ENCODE measurements at regions not wholly inside any gene's neighbourhood (a gene's known extent, or its start where the extent isn't known, plus 50 kb on each side); places are given as distances from the start of the nearest gene placed in this dataset.
"Not testable (repeated sequence)": the region's sequence is repeated elsewhere in the genome, so short reads cannot be mapped to it uniquely, and the experiment has no call there.

- 92 to 97% methylated on average over 1 of the region's 1 CpG for WGBS, 2 donors
- H3K9me3 ChIP-seq: no peaks in the 10 kb centered on the region
- intact Hi-C loops (cut with DNase I): no loop called here
- no peak overlapping the region for H3K4me3 ChIP-seq
- H3K36me3 ChIP-seq: no peaks in the 10 kb centered on the region
- no peak for TF ChIP-seq CTCF (IDR thresholded peaks at IDR 0.05)
- H3K4me1 ChIP-seq: no peaks in the 10 kb centered on the region
- ATAC-seq: no peak
- H3K27me3 ChIP-seq: no peaks in the 10 kb centered on the region
- DNase-seq: no peak
- H3K27ac ChIP-seq: no peak overlapping the region
These were observed 406.9 kb upstream of the SLC10A2 start for GRCh38 chr13:103473081-103473480.

- no peaks in the 10 kb centered on the region for H3K27me3 ChIP-seq
- no peak for TF ChIP-seq CTCF (IDR thresholded peaks at IDR 0.05)
- DNase-seq (no peak), ATAC-seq (no peak)
- no peaks in the 10 kb centered on the region for H3K36me3 ChIP-seq
- no peaks in the 10 kb centered on the region for H3K4me1 ChIP-seq
- intact Hi-C loops (cut with DNase I): no loop called here
- no peak overlapping the region for H3K4me3 ChIP-seq
- H3K27ac ChIP-seq: no peak overlapping the region
- 74 to 77% methylated on average over 4 of the region's 4 CpGs for WGBS, 2 donors
- H3K9me3 ChIP-seq: no peaks in the 10 kb centered on the region
These were observed 405.7 kb upstream of the SLC10A2 start for GRCh38 chr13:103471896-103472295.

- intact Hi-C loops (cut with DNase I): no loop called here
- Histone ChIP-seq H3K4me3 (no peak overlapping the region), H3K4me1 (no peaks in the 10 kb centered on the region), H3K27me3 (no peaks in the 10 kb centered on the region), H3K36me3 (no peaks in the 10 kb centered on the region), H3K9me3 (no peaks in the 10 kb centered on the region), H3K27ac (no peak overlapping the region)
- no peak for ATAC-seq
- WGBS, 2 donors: 82 to 84% methylated on average over 1 of the region's 1 CpG
- no peak for DNase-seq
- TF ChIP-seq CTCF (IDR thresholded peaks at IDR 0.05): no peak
These were observed 403.6 kb upstream of the SLC10A2 start for GRCh38 chr13:103469771-103470170.

GRCh38 chr13:103466761-103467160 is 400.5 kb upstream of the SLC10A2 start:
- WGBS, 2 donors: 76 to 80% methylated on average over 5 of the region's 5 CpGs
- no peak for TF ChIP-seq CTCF (IDR thresholded peaks at IDR 0.05)
- no peak for ATAC-seq

GRCh38 chr13:103460246-103460645 is 394.0 kb upstream of the SLC10A2 start:
- H3K4me3 ChIP-seq; H3K27me3 ChIP-seq; H3K36me3 ChIP-seq; ATAC-seq; H3K4me1 ChIP-seq; intact Hi-C loops (cut with DNase I); H3K27ac ChIP-seq; DNase-seq: not testable (repeated sequence)
- peaks cover 0 to 10% (median 0%) of the 10 kb centered on the region in 11 donors for H3K9me3 ChIP-seq
- WGBS, 2 donors: 65 to 75% methylated on average over 2 to 3 of the region's 3 CpGs

More at GRCh38 chr13:103466761-103467160, 400.5 kb upstream of the SLC10A2 start:
- no peak for DNase-seq
- Histone ChIP-seq H3K36me3 (no peaks in the 10 kb centered on the region), H3K27ac (no peak overlapping the region), H3K4me3 (no peak overlapping the region), H3K4me1 (no peaks in the 10 kb centered on the region), H3K27me3 (no peaks in the 10 kb centered on the region), H3K9me3 (peaks cover 0 to 4% (median 0%) of the 10 kb centered on the region in 11 donors)
- intact Hi-C loops (cut with DNase I): no loop called here

- H3K27me3 ChIP-seq; intact Hi-C loops (cut with DNase I); H3K4me3 ChIP-seq; DNase-seq; H3K9me3 ChIP-seq; ATAC-seq; H3K27ac ChIP-seq; H3K36me3 ChIP-seq; H3K4me1 ChIP-seq: not testable (repeated sequence)
- 97% methylated on average over 14 of the region's 14 CpGs for WGBS, 2 donors
These were observed 390.8 kb upstream of the SLC10A2 start for GRCh38 chr13:103457050-103457449.
